ENCODE measurements at regions not wholly inside any gene's neighbourhood (a gene's known extent, or its start where the extent isn't known, plus 50 kb on each side); places are given as distances from the start of the nearest gene placed in this dataset.

DNA sequence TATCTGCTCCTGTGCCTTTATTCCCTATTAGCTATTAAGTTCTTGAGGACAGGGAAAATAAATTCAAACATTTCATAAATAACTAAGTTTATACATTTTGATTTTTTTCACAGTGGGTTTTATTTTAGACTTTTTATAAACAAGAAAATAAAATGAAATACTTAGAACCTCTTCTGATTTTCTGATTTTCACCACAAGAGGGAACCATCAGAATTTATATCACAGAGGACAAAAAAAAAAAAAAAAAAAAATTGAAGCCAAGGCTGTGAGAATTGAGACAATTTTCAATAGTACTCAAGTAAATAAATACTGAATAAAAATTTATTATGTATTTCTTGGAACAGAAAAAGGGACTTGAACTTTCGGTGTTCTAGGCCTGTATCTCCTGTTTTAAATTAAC is 288.1 kb downstream of the SH3BGRL start:
- ATAC-seq (ENCODE audit: low read depth) = no peak
- no peaks in the 10 kb centered on the region for H3K27me3 ChIP-seq (ENCODE audit: insufficient read depth, poor library complexity, severe bottlenecking)
- no peak overlapping the region for H3K27ac ChIP-seq (ENCODE audit: poor library complexity, severe bottlenecking)
- no peaks in the 10 kb centered on the region for H3K9me3 ChIP-seq (ENCODE audit: severe bottlenecking)
- H3K36me3 ChIP-seq (ENCODE audit: low read depth) = no peaks in the 10 kb centered on the region
- TF ChIP-seq, protein P1, sequence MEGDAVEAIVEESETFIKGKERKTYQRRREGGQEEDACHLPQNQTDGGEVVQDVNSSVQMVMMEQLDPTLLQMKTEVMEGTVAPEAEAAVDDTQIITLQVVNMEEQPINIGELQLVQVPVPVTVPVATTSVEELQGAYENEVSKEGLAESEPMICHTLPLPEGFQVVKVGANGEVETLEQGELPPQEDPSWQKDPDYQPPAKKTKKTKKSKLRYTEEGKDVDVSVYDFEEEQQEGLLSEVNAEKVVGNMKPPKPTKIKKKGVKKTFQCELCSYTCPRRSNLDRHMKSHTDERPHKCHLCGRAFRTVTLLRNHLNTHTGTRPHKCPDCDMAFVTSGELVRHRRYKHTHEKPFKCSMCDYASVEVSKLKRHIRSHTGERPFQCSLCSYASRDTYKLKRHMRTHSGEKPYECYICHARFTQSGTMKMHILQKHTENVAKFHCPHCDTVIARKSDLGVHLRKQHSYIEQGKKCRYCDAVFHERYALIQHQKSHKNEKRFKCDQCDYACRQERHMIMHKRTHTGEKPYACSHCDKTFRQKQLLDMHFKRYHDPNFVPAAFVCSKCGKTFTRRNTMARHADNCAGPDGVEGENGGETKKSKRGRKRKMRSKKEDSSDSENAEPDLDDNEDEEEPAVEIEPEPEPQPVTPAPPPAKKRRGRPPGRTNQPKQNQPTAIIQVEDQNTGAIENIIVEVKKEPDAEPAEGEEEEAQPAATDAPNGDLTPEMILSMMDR (IDR thresholded peaks at IDR 0.05; ENCODE audit: poor library complexity, severe bottlenecking) = peak; percentile 35
- no peak for DNase-seq (ENCODE audit: low spot score)
- no peak overlapping the region for H3K4me3 ChIP-seq (ENCODE audit: severe bottlenecking)
- no peaks in the 10 kb centered on the region for H3K4me1 ChIP-seq (ENCODE audit: insufficient read depth, poor library complexity, severe bottlenecking)

DNA sequence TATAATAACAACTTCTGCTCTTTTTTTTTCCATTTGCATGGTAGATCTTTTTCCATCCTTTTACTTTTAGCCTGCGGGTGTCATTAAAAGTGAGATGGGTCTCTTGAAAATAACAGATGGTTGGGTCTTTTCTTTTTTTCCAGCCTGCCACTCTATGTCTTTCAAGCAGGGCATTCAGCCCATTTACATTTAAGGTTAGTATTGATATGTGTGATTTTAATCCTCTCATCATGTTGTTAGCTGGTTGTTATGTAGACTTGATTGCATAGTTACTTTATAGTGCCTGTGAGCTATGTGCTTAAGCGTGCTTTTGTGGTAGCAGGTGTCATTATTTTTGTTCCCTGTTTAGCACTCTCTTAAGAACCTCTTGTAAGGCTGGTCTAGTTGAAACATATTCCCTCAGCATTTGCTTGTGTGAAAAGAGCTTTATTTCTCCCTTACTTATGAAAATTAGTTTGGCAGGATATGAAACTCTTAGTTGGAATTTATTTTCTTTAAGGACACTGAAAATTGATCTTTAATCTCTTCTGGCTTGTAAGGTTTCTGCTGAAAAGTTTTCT is 326.1 kb downstream of the SH3BGRL start:
- Histone ChIP-seq H3K27me3 (ENCODE audit: insufficient read depth, poor library complexity, severe bottlenecking) (no peaks in the 10 kb centered on the region), H3K4me3 (ENCODE audit: severe bottlenecking) (no peak overlapping the region), H3K27ac (ENCODE audit: poor library complexity, severe bottlenecking) (no peak overlapping the region), H3K36me3 (ENCODE audit: low read depth) (no peaks in the 10 kb centered on the region), H3K9me3 (ENCODE audit: severe bottlenecking) (no peaks in the 10 kb centered on the region), H3K4me1 (ENCODE audit: insufficient read depth, poor library complexity, severe bottlenecking) (no peaks in the 10 kb centered on the region)
- DNase-seq (ENCODE audit: low spot score) = no peak
- TF ChIP-seq, protein P1 (IDR thresholded peaks at IDR 0.05; ENCODE audit: poor library complexity, severe bottlenecking) = no peak
- ATAC-seq (ENCODE audit: low read depth) = no peak

DNA sequence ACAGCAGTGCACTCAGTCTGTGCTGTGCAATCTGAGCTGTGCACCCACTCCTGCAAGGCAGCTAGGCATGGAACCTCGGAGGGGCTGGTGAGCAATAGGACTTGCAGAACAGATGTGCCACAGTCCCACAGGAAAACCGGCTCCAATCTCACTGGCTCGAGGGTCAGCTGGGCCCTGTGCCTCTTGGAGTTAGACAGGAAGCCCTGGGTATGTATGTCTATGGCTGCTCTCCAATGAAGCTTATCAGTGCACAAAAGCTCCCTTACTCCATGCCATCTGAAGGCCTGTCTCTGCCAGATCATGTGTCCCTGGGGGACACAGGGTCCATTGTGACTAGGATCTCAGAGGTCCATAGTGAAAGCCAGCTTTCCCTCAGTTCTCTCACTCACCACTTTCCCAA is 335.8 kb downstream of the SH3BGRL start:
- no peaks in the 10 kb centered on the region for H3K27me3 ChIP-seq (ENCODE audit: insufficient read depth, poor library complexity, severe bottlenecking)
- TF ChIP-seq, protein P1 (IDR thresholded peaks at IDR 0.05; ENCODE audit: poor library complexity, severe bottlenecking) = no peak

DNA sequence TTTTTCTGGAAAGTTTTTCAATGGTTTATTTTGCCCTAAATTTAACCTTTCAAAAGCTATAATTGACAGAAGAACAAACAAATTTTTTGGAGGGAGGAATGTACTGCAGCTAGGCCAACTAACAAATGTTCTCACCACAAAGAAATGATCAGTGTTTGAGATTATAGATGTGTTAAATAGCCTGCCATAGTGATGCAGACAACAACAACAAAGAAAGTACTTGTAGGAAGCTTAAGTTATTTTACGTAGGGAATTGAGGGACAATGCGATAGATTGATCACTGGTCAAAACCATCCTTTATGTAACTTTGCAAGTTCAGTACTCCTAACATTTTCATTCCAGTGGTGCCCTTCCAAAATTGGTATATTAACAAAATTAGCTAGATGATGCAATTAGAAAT is 340.4 kb downstream of the SH3BGRL start:
- Histone ChIP-seq H3K27me3 (ENCODE audit: insufficient read depth, poor library complexity, severe bottlenecking) (no peaks in the 10 kb centered on the region), H3K27ac (ENCODE audit: poor library complexity, severe bottlenecking) (no peak overlapping the region), H3K4me3 (ENCODE audit: severe bottlenecking) (no peak overlapping the region), H3K36me3 (ENCODE audit: low read depth) (no peaks in the 10 kb centered on the region), H3K4me1 (ENCODE audit: insufficient read depth, poor library complexity, severe bottlenecking) (no peaks in the 10 kb centered on the region), H3K9me3 (ENCODE audit: severe bottlenecking) (no peaks in the 10 kb centered on the region)
- TF ChIP-seq, protein P1 (IDR thresholded peaks at IDR 0.05; ENCODE audit: poor library complexity, severe bottlenecking) = no peak
- no peak for DNase-seq (ENCODE audit: low spot score)
- no peak for ATAC-seq (ENCODE audit: low read depth)

More for the DNA sequence above, 335.8 kb downstream of the SH3BGRL start:
- Histone ChIP-seq H3K36me3 (ENCODE audit: low read depth) (no peaks in the 10 kb centered on the region), H3K4me3 (ENCODE audit: severe bottlenecking) (no peak overlapping the region), H3K4me1 (ENCODE audit: insufficient read depth, poor library complexity, severe bottlenecking) (no peaks in the 10 kb centered on the region), H3K9me3 (ENCODE audit: severe bottlenecking) (no peaks in the 10 kb centered on the region), H3K27ac (ENCODE audit: poor library complexity, severe bottlenecking) (no peak overlapping the region)
- DNase-seq (ENCODE audit: low spot score) = no peak
- no peak for ATAC-seq (ENCODE audit: low read depth)

DNA sequence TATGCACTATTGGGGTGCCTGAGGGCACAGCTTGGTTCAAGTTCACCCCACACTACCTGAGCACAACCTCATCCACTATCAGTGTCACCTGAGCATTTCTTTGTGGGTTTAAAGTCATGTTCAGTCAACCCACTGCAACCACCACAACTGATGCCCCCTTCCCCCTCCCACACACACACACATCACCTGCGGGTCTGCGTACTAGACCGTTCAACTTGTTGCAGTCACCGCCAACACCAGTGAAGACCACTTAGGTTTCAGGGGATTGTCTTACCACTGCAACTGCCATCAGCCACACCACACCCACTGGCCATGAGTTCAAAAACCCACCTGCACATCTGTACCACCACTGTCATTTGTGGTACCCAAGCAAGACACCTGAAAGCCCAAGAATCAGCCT is 355.0 kb downstream of the SH3BGRL start:
- TF ChIP-seq, protein P1 (IDR thresholded peaks at IDR 0.05; ENCODE audit: poor library complexity, severe bottlenecking) = no peak
- no peak overlapping the region for H3K27ac ChIP-seq (ENCODE audit: poor library complexity, severe bottlenecking)
- H3K27me3 ChIP-seq (ENCODE audit: insufficient read depth, poor library complexity, severe bottlenecking) = no peaks in the 10 kb centered on the region
- DNase-seq (ENCODE audit: low spot score) (no peak), ATAC-seq (ENCODE audit: low read depth) (no peak)
- H3K36me3 ChIP-seq (ENCODE audit: low read depth) = no peaks in the 10 kb centered on the region
- no peak overlapping the region for H3K4me3 ChIP-seq (ENCODE audit: severe bottlenecking)
- H3K4me1 ChIP-seq (ENCODE audit: insufficient read depth, poor library complexity, severe bottlenecking) = no peaks in the 10 kb centered on the region
- H3K9me3 ChIP-seq (ENCODE audit: severe bottlenecking) = no peaks in the 10 kb centered on the region
